D721Med (cell line): ENCODE measurements at regions not wholly inside any gene's neighbourhood (a gene's known extent, or its start where the extent isn't known, plus 50 kb on each side); places are given as distances from the start of the nearest gene placed in this dataset.

Source experiments
- DNase-seq: peaks from one replicate; pipeline ENCODE4 v3.0.0; 2011; ENCODE audit warnings: low spot score; ENCODE audit not compliant: insufficient read length
- FAIRE-seq: peaks from 2 replicates; lab custom pipeline; 2011; peaks lifted over from hg19 to GRCh38; lab: Jason Lieb, UNC
- CTCF ChIP-seq: IDR thresholded peaks from 2 replicates; pipeline ENCODE4 v1.5.1; 2012; ENCODE audit warnings: mild to moderate bottlenecking, control low read depth; ENCODE audit not compliant: insufficient read depth; ENCODE audit errors: missing control alignments

- no peak for TF ChIP-seq CTCF
- FAIRE-seq (no peak), DNase-seq (no peak)
Measured at GRCh38 chr2:142782942-142783443, 94.5 kb upstream of the KYNU start.

- DNase-seq (no peak), FAIRE-seq (no peak)
- TF ChIP-seq CTCF, result no peak
Measured at GRCh38 chr2:142781146-142781545, 96.3 kb upstream of the KYNU start.

GRCh38 chr2:142778289-142778688, 99.2 kb upstream of the KYNU start:
- DNase-seq (no peak), FAIRE-seq (no peak)
- no peak for TF ChIP-seq CTCF

GRCh38 chr2:142777742-142778141, 99.7 kb upstream of the KYNU start:
- DNase-seq (no peak), FAIRE-seq (no peak)
- no peak for TF ChIP-seq CTCF

GRCh38 chr2:142769761-142770160, 107.7 kb upstream of the KYNU start:
- no peak for FAIRE-seq
- TF ChIP-seq CTCF, result no peak

GRCh38 chr2:142767847-142768246, 109.6 kb upstream of the KYNU start:
- no peak for FAIRE-seq
- TF ChIP-seq CTCF, result no peak
- DNase-seq, result no peak

More at GRCh38 chr2:142769761-142770160, 107.7 kb upstream of the KYNU start:
- DNase-seq, result no peak

- FAIRE-seq, result no peak
- TF ChIP-seq CTCF, result no peak
- no peak for DNase-seq
Measured at GRCh38 chr2:142758973-142759372, 118.5 kb upstream of the KYNU start.
